ENCODE measurements at regions not wholly inside any gene's neighbourhood (a gene's known extent, or its start where the extent isn't known, plus 50 kb on each side); places are given as distances from the start of the nearest gene placed in this dataset.

GRCh38 chr4:178333355-178333754, 891.1 kb upstream of the AGA start:
- H3K36me3 Mint-ChIP-seq = no peaks in the 10 kb centered on the region
- 83% methylated on average over 1 of the region's 4 CpGs for WGBS (ENCODE audit: insufficient coverage)

GRCh38 chr4:178339769-178340168, 897.5 kb upstream of the AGA start:
- H3K9me3 Mint-ChIP-seq = peaks cover 0 to 12% (median 3%) of the 10 kb centered on the region in 7 donors
- peaks cover 0 to 1% (median 0%) of the 10 kb centered on the region in 3 donors for H3K27me3 Mint-ChIP-seq (ENCODE audit: low read depth in 3 of 3)
- Histone ChIP-seq H4K20me1 (ENCODE audit: insufficient read depth, low read length) (no peaks in the 10 kb centered on the region), H3K27ac (ENCODE audit: low read depth in 1 of 2, low read length in 2 of 2) (no peak overlapping the region), H3K9ac (ENCODE audit: insufficient read depth, low read length, poor library complexity, severe bottlenecking) (no peak overlapping the region), H3K27me3 (ENCODE audit: control insufficient read depth in 2 of 2, insufficient read depth in 2 of 2, low read length in 2 of 2) (no peaks in the 10 kb centered on the region), H3K4me2 (replicated peaks; ENCODE audit: extremely low read depth, low read length, poor library complexity, severe bottlenecking) (no peak overlapping the region), H3K79me2 (ENCODE audit: insufficient read depth, low read length) (no peaks in the 10 kb centered on the region), H3K4me3 (replicated peaks in 1 of 3; ENCODE audit: low read depth in 2 of 3, low read length in 3 of 3) (no peak overlapping the region), H3K4me1 (ENCODE audit: control insufficient read depth in 1 of 2, insufficient read depth in 2 of 2, low read length in 2 of 2) (no peaks in the 10 kb centered on the region), H3K36me3 (replicated peaks in 1 of 2; ENCODE audit: control insufficient read depth in 1 of 2, insufficient read depth in 2 of 2, low read length in 2 of 2) (no peaks in the 10 kb centered on the region), H2AFZ (ENCODE audit: insufficient read depth, low read depth, low read length, poor library complexity, severe bottlenecking) (no peak overlapping the region), H3K9me3 (replicated peaks in 1 of 2; ENCODE audit: control insufficient read depth in 1 of 2, insufficient read depth in 1 of 2, low read length in 2 of 2) (peaks cover 5 to 12% of the 10 kb centered on the region in 2 donors)
- no peak overlapping the region for H3K4me3 Mint-ChIP-seq
- no peak overlapping the region for H3K27ac Mint-ChIP-seq
- intact Hi-C loops (cut with micrococcal nuclease) = no loop called here
- no peak for DNase-seq
- no peaks in the 10 kb centered on the region for H3K36me3 Mint-ChIP-seq
- no peaks in the 10 kb centered on the region for H3K4me1 Mint-ChIP-seq
- TF ChIP-seq CTCF (IDR thresholded peaks at IDR 0.05) = no peak

More at GRCh38 chr4:178333355-178333754, 891.1 kb upstream of the AGA start:
- Histone ChIP-seq H3K4me2 (replicated peaks; ENCODE audit: extremely low read depth, low read length, poor library complexity, severe bottlenecking) (no peak overlapping the region), H3K79me2 (ENCODE audit: insufficient read depth, low read length) (no peaks in the 10 kb centered on the region), H3K4me3 (replicated peaks in 1 of 3; ENCODE audit: low read depth in 2 of 3, low read length in 3 of 3) (no peak overlapping the region), H3K9ac (ENCODE audit: insufficient read depth, low read length, poor library complexity, severe bottlenecking) (no peak overlapping the region), H4K20me1 (ENCODE audit: insufficient read depth, low read length) (no peaks in the 10 kb centered on the region), H3K36me3 (replicated peaks in 1 of 2; ENCODE audit: control insufficient read depth in 1 of 2, insufficient read depth in 2 of 2, low read length in 2 of 2) (no peaks in the 10 kb centered on the region), H3K27me3 (ENCODE audit: control insufficient read depth in 2 of 2, insufficient read depth in 2 of 2, low read length in 2 of 2) (no peaks in the 10 kb centered on the region), H3K9me3 (replicated peaks in 1 of 2; ENCODE audit: control insufficient read depth in 1 of 2, insufficient read depth in 1 of 2, low read length in 2 of 2) (peaks cover 0 to 5% of the 10 kb centered on the region in 2 donors), H3K27ac (ENCODE audit: low read depth in 1 of 2, low read length in 2 of 2) (no peak overlapping the region), H2AFZ (ENCODE audit: insufficient read depth, low read depth, low read length, poor library complexity, severe bottlenecking) (no peak overlapping the region), H3K4me1 (ENCODE audit: control insufficient read depth in 1 of 2, insufficient read depth in 2 of 2, low read length in 2 of 2) (no peaks in the 10 kb centered on the region)
- intact Hi-C loops (cut with micrococcal nuclease) = no loop called here
- no peaks in the 10 kb centered on the region for H3K4me1 Mint-ChIP-seq
- no peak overlapping the region for H3K27ac Mint-ChIP-seq
- no peak overlapping the region for H3K4me3 Mint-ChIP-seq
- H3K27me3 Mint-ChIP-seq (ENCODE audit: low read depth in 3 of 3) = no peaks in the 10 kb centered on the region
- DNase-seq = no peak
- no peak for TF ChIP-seq CTCF (IDR thresholded peaks at IDR 0.05)
- peaks cover 0 to 4% (median under 1%) of the 10 kb centered on the region in 7 donors for H3K9me3 Mint-ChIP-seq

Data from CD14-positive monocyte (primary cell).